ENCODE measurements at regions not wholly inside any gene's neighbourhood (a gene's known extent, or its start where the extent isn't known, plus 50 kb on each side); places are given as distances from the start of the nearest gene placed in this dataset.

DNA sequence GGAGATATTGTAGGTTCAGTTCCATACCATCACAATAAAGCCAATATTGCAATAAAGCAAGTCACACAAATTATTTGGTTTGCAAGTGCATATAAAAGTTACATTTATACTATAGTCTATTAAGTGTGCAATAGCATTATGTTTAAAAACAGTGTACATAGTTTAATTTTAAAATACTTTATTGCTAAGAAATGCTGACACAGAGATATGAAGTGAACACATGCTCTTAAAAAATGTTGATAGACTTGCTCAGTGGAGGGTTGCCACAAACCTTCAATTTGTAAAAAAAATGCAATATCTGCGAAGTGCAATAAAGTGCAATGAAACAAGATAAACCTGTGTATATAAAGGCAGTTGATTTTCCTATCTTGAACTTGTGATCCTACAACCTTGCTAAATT, 161.5 kb downstream of the PRDM13 start:
- H3K9me3 ChIP-seq = no peaks in the 10 kb centered on the region
- no peak overlapping the region for H3K27ac ChIP-seq
- H3K36me3 ChIP-seq = no peaks in the 10 kb centered on the region
- DNase-seq (ENCODE audit: low spot score in 2 of 2) = no peak
- H3K4me3 ChIP-seq = no peak overlapping the region
- TF ChIP-seq POLR2AphosphoS5 (IDR thresholded peaks at IDR 0.05) (no peak), EP300 (IDR thresholded peaks at IDR 0.05) (no peak), POLR2A (IDR thresholded peaks at IDR 0.05) (no peak)
- TF ChIP-seq, protein P1, sequence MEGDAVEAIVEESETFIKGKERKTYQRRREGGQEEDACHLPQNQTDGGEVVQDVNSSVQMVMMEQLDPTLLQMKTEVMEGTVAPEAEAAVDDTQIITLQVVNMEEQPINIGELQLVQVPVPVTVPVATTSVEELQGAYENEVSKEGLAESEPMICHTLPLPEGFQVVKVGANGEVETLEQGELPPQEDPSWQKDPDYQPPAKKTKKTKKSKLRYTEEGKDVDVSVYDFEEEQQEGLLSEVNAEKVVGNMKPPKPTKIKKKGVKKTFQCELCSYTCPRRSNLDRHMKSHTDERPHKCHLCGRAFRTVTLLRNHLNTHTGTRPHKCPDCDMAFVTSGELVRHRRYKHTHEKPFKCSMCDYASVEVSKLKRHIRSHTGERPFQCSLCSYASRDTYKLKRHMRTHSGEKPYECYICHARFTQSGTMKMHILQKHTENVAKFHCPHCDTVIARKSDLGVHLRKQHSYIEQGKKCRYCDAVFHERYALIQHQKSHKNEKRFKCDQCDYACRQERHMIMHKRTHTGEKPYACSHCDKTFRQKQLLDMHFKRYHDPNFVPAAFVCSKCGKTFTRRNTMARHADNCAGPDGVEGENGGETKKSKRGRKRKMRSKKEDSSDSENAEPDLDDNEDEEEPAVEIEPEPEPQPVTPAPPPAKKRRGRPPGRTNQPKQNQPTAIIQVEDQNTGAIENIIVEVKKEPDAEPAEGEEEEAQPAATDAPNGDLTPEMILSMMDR (IDR thresholded peaks at IDR 0.05) = no peak
- WGBS = 61% methylated on average over 1 of the region's 1 CpG
- H3K27me3 ChIP-seq = no peaks in the 10 kb centered on the region
- no peaks in the 10 kb centered on the region for H3K4me1 ChIP-seq

DNA sequence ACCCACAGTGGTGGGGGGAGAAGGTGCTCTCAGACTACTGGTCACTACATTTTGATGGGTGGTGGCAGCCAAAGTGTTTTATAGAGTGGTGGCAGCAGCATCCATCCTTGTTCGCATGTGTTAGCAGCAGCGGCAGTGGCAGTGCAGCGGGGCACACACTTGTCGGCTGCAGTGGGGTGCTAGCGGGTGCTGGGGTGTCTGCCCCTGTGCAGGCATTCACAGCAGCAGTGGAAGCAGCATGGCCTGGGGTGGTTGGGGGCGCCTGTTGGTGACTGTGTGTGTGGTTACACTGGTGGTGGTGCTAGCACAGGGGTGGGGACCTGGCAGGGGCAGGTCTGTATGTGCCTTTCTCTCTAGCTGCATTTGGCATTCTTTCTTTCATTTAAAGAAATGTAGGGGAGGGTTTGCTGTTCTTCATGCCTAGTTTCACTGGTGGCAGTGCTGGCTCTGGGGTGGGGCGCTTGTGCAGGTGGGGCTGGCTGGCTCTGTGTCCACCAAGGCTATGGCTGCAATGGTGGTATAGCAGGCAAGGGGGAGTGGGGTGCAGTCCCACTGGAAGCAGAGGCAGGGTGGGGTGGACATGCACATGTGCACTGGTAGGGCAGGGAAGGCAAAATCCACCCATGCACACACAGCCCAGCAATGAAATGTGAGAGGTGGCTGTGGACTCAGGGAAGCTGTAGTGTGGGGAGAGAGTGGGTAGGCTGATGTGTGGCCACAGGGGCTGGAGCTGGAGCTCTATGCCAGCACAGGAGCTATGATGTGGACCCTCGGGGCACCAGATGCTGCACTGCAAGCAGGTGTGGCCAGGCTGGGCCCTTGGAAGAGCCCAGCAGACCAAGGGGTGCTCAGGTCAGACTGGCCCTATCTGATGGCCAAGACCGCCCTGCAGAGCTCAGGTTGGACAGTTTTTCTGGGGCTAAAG, 173.3 kb downstream of the PRDM13 start:
- no peaks in the 10 kb centered on the region for H3K36me3 ChIP-seq
- TF ChIP-seq, protein P1 (IDR thresholded peaks at IDR 0.05) = no peak
- TF ChIP-seq POLR2AphosphoS5 (IDR thresholded peaks at IDR 0.05) = no peak
- no peak for TF ChIP-seq POLR2A (IDR thresholded peaks at IDR 0.05)
- no peak for TF ChIP-seq EP300 (IDR thresholded peaks at IDR 0.05)
- no peak overlapping the region for H3K27ac ChIP-seq
- H3K4me3 ChIP-seq = no peak overlapping the region
- WGBS = 94% methylated on average over 4 of the region's 9 CpGs
- no peaks in the 10 kb centered on the region for H3K9me3 ChIP-seq
- H3K4me1 ChIP-seq = no peaks in the 10 kb centered on the region
- H3K27me3 ChIP-seq = peaks cover 6% of the 10 kb centered on the region
- no peak for DNase-seq (ENCODE audit: low spot score in 2 of 2)

DNA sequence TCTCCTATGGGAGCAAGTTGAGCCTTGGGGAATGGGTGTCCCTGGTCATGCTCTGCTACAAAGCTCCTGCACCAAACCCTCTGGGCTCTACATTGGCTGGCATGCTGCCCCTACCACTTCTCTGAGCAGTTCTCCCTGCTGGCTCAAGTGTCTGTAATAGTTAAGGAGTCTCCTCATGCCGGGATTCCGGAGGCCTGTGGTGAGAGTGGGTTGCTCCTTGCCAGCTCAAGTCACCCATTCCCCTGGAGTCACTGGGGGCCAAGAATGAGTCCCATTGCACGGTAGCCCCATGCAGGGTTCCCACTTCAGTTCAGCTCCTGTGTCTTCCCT, 173.9 kb downstream of the PRDM13 start:
- H3K27me3 ChIP-seq = peaks cover 6% of the 10 kb centered on the region
- no peak overlapping the region for H3K27ac ChIP-seq
- H3K9me3 ChIP-seq = no peaks in the 10 kb centered on the region
- TF ChIP-seq POLR2AphosphoS5 (IDR thresholded peaks at IDR 0.05) = no peak
- no peak for TF ChIP-seq EP300 (IDR thresholded peaks at IDR 0.05)
- TF ChIP-seq POLR2A (IDR thresholded peaks at IDR 0.05) = no peak
- TF ChIP-seq, protein P1 (IDR thresholded peaks at IDR 0.05) = no peak
- H3K36me3 ChIP-seq = no peaks in the 10 kb centered on the region
- no peaks in the 10 kb centered on the region for H3K4me1 ChIP-seq
- no peak overlapping the region for H3K4me3 ChIP-seq
- no peak for DNase-seq (ENCODE audit: low spot score in 2 of 2)
- 96% methylated on average over 3 of the region's 3 CpGs for WGBS

DNA sequence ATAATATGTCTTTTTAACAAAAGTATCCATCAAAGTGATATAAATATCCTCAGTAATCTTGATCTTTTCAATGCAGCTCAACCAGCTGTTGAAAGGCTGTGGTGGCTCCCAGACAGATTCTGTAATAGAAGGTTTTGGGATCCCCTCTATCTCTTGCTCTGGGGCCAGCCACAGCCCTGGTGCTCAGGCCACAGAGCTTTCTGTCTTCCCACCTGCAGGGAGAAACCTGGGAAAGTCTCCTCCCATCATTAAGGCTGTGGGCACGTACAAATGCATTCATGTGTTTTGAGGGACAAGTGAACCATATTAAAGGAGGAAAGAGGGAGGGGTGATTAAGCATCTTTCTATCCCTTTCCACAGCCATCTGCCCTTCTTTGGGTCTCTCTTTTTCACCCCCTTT, 183.1 kb downstream of the PRDM13 start:
- Histone ChIP-seq H3K27me3 (peaks cover 8% of the 10 kb centered on the region), H3K36me3 (no peaks in the 10 kb centered on the region), H3K4me1 (no peaks in the 10 kb centered on the region), H3K4me3 (no peak overlapping the region), H3K9me3 (no peaks in the 10 kb centered on the region), H3K27ac (no peak overlapping the region)
- TF ChIP-seq EP300 (IDR thresholded peaks at IDR 0.05) = no peak
- TF ChIP-seq POLR2A (IDR thresholded peaks at IDR 0.05) = no peak
- TF ChIP-seq, protein P1 (IDR thresholded peaks at IDR 0.05) = no peak
- TF ChIP-seq POLR2AphosphoS5 (IDR thresholded peaks at IDR 0.05) = no peak
- no peak for DNase-seq (ENCODE audit: low spot score in 2 of 2)
- 13% methylated on average over 1 of the region's 1 CpG for WGBS

DNA sequence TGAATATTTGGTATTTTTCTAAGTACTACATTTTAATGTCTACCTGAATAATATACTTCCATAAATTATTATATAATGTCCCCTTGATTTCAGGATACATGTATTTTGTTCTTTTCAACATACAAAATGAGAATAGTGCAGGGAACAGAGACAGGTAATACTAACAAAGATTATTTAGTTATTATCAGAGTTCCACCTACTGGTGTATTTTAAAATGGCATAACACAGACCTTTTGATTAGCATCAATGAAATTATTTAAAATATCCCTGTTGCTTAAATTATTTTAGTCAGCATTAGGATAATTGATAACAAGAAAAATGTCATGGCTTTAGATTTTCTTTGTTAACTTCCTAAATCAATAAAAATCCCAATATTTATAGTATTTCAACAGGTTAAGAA, 184.0 kb downstream of the PRDM13 start:
- DNase-seq (ENCODE audit: low spot score in 2 of 2) = no peak
- no peaks in the 10 kb centered on the region for H3K9me3 ChIP-seq
- H3K4me3 ChIP-seq = no peak overlapping the region
- H3K27me3 ChIP-seq = peaks cover 8% of the 10 kb centered on the region
- H3K36me3 ChIP-seq = no peaks in the 10 kb centered on the region
- TF ChIP-seq POLR2AphosphoS5 (IDR thresholded peaks at IDR 0.05) (no peak), POLR2A (IDR thresholded peaks at IDR 0.05) (no peak), EP300 (IDR thresholded peaks at IDR 0.05) (no peak)
- TF ChIP-seq, protein P1 (IDR thresholded peaks at IDR 0.05) = no peak
- H3K4me1 ChIP-seq = no peaks in the 10 kb centered on the region
- H3K27ac ChIP-seq = no peak overlapping the region

Data from suprapubic skin (tissue), 4 donors.